GM12878 (cell line): ENCODE measurements at regions not wholly inside any gene's neighbourhood (a gene's known extent, or its start where the extent isn't known, plus 50 kb on each side); places are given as distances from the start of the nearest gene placed in this dataset.

ENCODE experiments used
- ATAC-seq: fragments of 200-7000 bp; cut with Tn5 transposase; 3 replicates; pipeline ENCODE4 v1.9.1; 2020; ENCODE audit warnings: mild to moderate bottlenecking, moderate library complexity
- BruUV-seq: library from RNA; stranded (reverse); fragments of 400-500 nt; replicated peaks from 2 replicates; lab custom pipeline; 2021; lab: Mats Ljungman, UMichigan
- CTCF ChIA-PET: fragments of 300-600 bp; sonication (Branson Sonifier 250); formaldehyde crosslinking; extraction: SDS; loops from one replicate; lab custom pipeline; 2021; ENCODE audit warnings: inconsistent platforms; lab: Yijun Ruan, JAX
- POLR2A ChIA-PET: fragments of 350-600 bp; formaldehyde crosslinking; extraction: SDS; loops from one replicate; lab custom pipeline; 2021; ENCODE audit warnings: inconsistent platforms; lab: Charles Lee
- RAD21 ChIA-PET: fragments of 300-600 bp; sonication (Branson Sonifier 250); formaldehyde crosslinking; loops from one replicate; lab custom pipeline; 2023; ENCODE audit warnings: antibody characterized with exemption; ENCODE audit not compliant: unreplicated experiment; lab: Charles Lee
- SMC1A ChIA-PET: fragments of 300-600 bp; sonication (Branson Sonifier 250); formaldehyde crosslinking; loops from one replicate; lab custom pipeline; 2023; ENCODE audit not compliant: unreplicated experiment, uncharacterized antibody; lab: Charles Lee
- DNase-seq: peaks from one replicate; pipeline ENCODE4 v3.0.0-alpha.2; 2011; ENCODE audit warnings: low read depth, low spot score
- FAIRE-seq: peaks from 3 replicates; lab custom pipeline; 2011; peaks lifted over from hg19 to GRCh38; lab: Jason Lieb, UNC
- H2AFZ ChIP-seq: 2 replicates; pipeline ENCODE4 v1.6.0; 2011; ENCODE audit warnings: low read depth, low read length, control low read depth; ENCODE audit not compliant: control insufficient read depth
- H3K27ac ChIP-seq: 2 replicates; pipeline ENCODE4 v1.5.1; 2011; ENCODE audit warnings: control low read depth; ENCODE audit not compliant: control insufficient read depth, insufficient read depth
- H3K27me3 ChIP-seq, 2 experiments: replicated peaks in 1 of 2; 2 replicates each; pipeline versions ENCODE4 v1.6.0 to v1.6.1; 2011; ENCODE audit warnings: low read length in 1 of 2; ENCODE audit not compliant: control insufficient read depth in 2 of 2, insufficient read depth in 2 of 2
- H3K36me3 ChIP-seq, 2 experiments: 2 replicates each; pipeline ENCODE4 v1.5.1; 2011; ENCODE audit warnings: low read length in 1 of 2; ENCODE audit not compliant: control insufficient read depth in 2 of 2, insufficient read depth in 2 of 2
- H3K4me1 ChIP-seq: 2 replicates; pipeline ENCODE4 v1.6.1; 2011; ENCODE audit warnings: mild to moderate bottlenecking, low read length, moderate library complexity, mixed read lengths; ENCODE audit not compliant: control insufficient read depth, insufficient read depth
- H3K4me2 ChIP-seq: 2 replicates; pipeline ENCODE4 v1.6.0; 2011; ENCODE audit warnings: control low read depth; ENCODE audit not compliant: control insufficient read depth, insufficient read depth
- H3K4me3 ChIP-seq: fragments of 200-600 bp; sonication (generic); 2 replicates; pipeline ENCODE4 v1.5.1; 2016
- H3K79me2 ChIP-seq: 2 replicates; pipeline ENCODE4 v1.6.0; 2011; ENCODE audit warnings: low read length; ENCODE audit not compliant: control insufficient read depth, insufficient read depth
- H3K9ac ChIP-seq: 2 replicates; pipeline ENCODE4 v1.8.0; 2011; ENCODE audit warnings: low read length, control low read depth, mixed read lengths; ENCODE audit not compliant: control insufficient read depth, insufficient read depth
- H3K9me3 ChIP-seq: replicated peaks from 3 replicates; pipeline ENCODE4 v1.5.1; 2011; ENCODE audit warnings: mild to moderate bottlenecking, low read length; ENCODE audit not compliant: control insufficient read depth, insufficient read depth
- H4K20me1 ChIP-seq: 2 replicates; pipeline ENCODE4 v1.6.0; 2011; ENCODE audit not compliant: control insufficient read depth, insufficient read depth
- BACH1 ChIP-seq: fragments of 450-650 bp; IDR thresholded peaks from 2 replicates; pipeline ENCODE4 v1.6.1; 2017; ENCODE audit warnings: mild to moderate bottlenecking, borderline replicate concordance
- BCL3 ChIP-seq: IDR thresholded peaks from 2 replicates; pipeline ENCODE4 v1.6.1; 2011; ENCODE audit warnings: borderline replicate concordance, low read depth, mild to moderate bottlenecking, moderate library complexity, low read length; ENCODE audit not compliant: insufficient read depth, poor library complexity, severe bottlenecking
- BCLAF1 ChIP-seq: fragments of 450-650 bp; IDR thresholded peaks from 2 replicates; pipeline ENCODE4 v1.6.1; 2017; ENCODE audit warnings: antibody characterized with exemption, mild to moderate bottlenecking, moderate library complexity
- BHLHE40 ChIP-seq, 2 experiments: fragments of 450-650 bp in 1 of 2; IDR thresholded peaks; 2 replicates each; pipeline ENCODE4 v1.6.1; 2011 to 2017; ENCODE audit warnings: low read depth in 2 of 2, borderline replicate concordance in 1 of 2, improper control_type of control experiment in 1 of 2, low read length in 1 of 2, mild to moderate bottlenecking in 1 of 2
- CEBPZ ChIP-seq: fragments of 150-350 bp; IDR thresholded peaks from 2 replicates; pipeline ENCODE4 v1.6.1; 2016; ENCODE audit warnings: low read depth, low read length
- CHD2 ChIP-seq: IDR thresholded peaks from 2 replicates; pipeline ENCODE4 v1.6.1; 2011; ENCODE audit warnings: low read depth, low read length, improper control_type of control experiment, borderline replicate concordance
- FOS ChIP-seq: IDR thresholded peaks from 3 replicates; pipeline ENCODE4 v1.6.1; 2011; ENCODE audit warnings: borderline replicate concordance; ENCODE audit not compliant: insufficient read length; ENCODE audit errors: extremely low read depth
- FOXK2 ChIP-seq: fragments of 450-650 bp; IDR thresholded peaks from 2 replicates; pipeline ENCODE4 v1.6.1; 2017; ENCODE audit warnings: mild to moderate bottlenecking, moderate library complexity
- HDAC2 ChIP-seq: fragments of 200-600 bp; sonication (generic); IDR thresholded peaks from 2 replicates; pipeline ENCODE4 v1.6.1; 2017
- HDAC6 ChIP-seq: fragments of 200-600 bp; sonication (generic); IDR thresholded peaks from one replicate; pipeline ENCODE4 v1.8.0; 2017; ENCODE audit warnings: antibody characterized with exemption; ENCODE audit not compliant: unreplicated experiment
- PBX3 ChIP-seq: IDR thresholded peaks from 2 replicates; pipeline ENCODE4 v1.6.1; 2011; ENCODE audit warnings: mild to moderate bottlenecking, low read depth, low read length, moderate library complexity; ENCODE audit not compliant: insufficient replicate concordance
- PKNOX1 ChIP-seq: fragments of 450-650 bp; IDR thresholded peaks from 2 replicates; pipeline ENCODE4 v1.6.1; 2016; ENCODE audit warnings: mild to moderate bottlenecking
- TARDBP ChIP-seq: IDR thresholded peaks from 2 replicates; pipeline ENCODE4 v1.6.1; 2016; ENCODE audit warnings: borderline replicate concordance
- TBL1XR1 ChIP-seq: IDR thresholded peaks from 2 replicates; pipeline ENCODE4 v1.6.1; 2012; ENCODE audit warnings: low read depth, low read length, improper control_type of control experiment
- WGBS: methylation state at CpG from one replicate; pipeline ENCODE4 v1.1.6; 2016; ENCODE audit warnings: low lambda C conversion rate; ENCODE audit not compliant: insufficient replicate concordance, insufficient coverage; ENCODE audit errors: missing lambda C conversion rate; 5-methylcytosine and 5-hydroxymethylcytosine counted together
- in situ Hi-C: fragments of 300-500 bp; cut with MboI; formaldehyde crosslinking; loops from 9 replicates; pipeline ENCODE4 v1.14.3; 2018; ENCODE audit warnings: mixed read lengths
- intact Hi-C: fragments of 100-400 bp; cut with micrococcal nuclease; formaldehyde crosslinking; loops from one replicate; pipeline ENCODE4 v1.14.2; 2022; ENCODE audit not compliant: unreplicated experiment

- H3K79me2 ChIP-seq, result peaks cover 7% of the 10 kb centered on the region
- no peaks in the 10 kb centered on the region for H4K20me1 ChIP-seq
- no peak overlapping the region for H3K9ac ChIP-seq
- WGBS, result 98% methylated on average over 2 of the region's 2 CpGs
- ATAC-seq (no peak), DNase-seq (no peak), FAIRE-seq (no peak)
- H3K4me2 ChIP-seq, result no peak overlapping the region
- H3K36me3 ChIP-seq, result no peaks in the 10 kb centered on the region; a peak in 1 of 4 replicates
- H3K27ac ChIP-seq, result no peak overlapping the region
- no TSS peak for BruUV-seq
- SMC1A ChIA-PET, result interaction anchor here (1.0 to 3.5 kb wide), 9 partner anchors 9 to 117 kb away, joined by 3 to 30 read pairs (median 6); no protein-coding TSS in a partner anchor
- CTCF ChIA-PET, result interaction anchor here (1.0 to 3.7 kb wide), 7 partner anchors 9 to 67 kb away, joined by 3 to 30 read pairs (median 4); no protein-coding TSS in a partner anchor
- no peaks in the 10 kb centered on the region; the same call in 2 of the 3 replicates for H3K9me3 ChIP-seq
- peaks cover 5% of the 10 kb centered on the region for H3K4me1 ChIP-seq
- no peak overlapping the region for H3K4me3 ChIP-seq
- H2AFZ ChIP-seq, result no peak overlapping the region
- RAD21 ChIA-PET, result interaction anchor here (0.7 to 2.4 kb wide), 4 partner anchors 9 to 15 kb away, joined by 3 to 12 read pairs (median 7); no protein-coding TSS in a partner anchor
- H3K27me3 ChIP-seq, result no peaks in the 10 kb centered on the region
- in situ Hi-C loops (no loop called here), intact Hi-C loops (no loop called here)
- POLR2A ChIA-PET, result interaction anchor here (1.0 to 2.4 kb wide), 6 partner anchors 8 to 64 kb away, joined by 3 to 17 read pairs (median 4); no protein-coding TSS in a partner anchor
- no peak for TF ChIP-seq FOXK2
- no peak for TF ChIP-seq CHD2
- TF ChIP-seq CEBPZ, result no peak
- no peak for TF ChIP-seq PKNOX1
- TF ChIP-seq TBL1XR1, result no peak
- TF ChIP-seq PBX3, result no peak
- no peak for TF ChIP-seq FOS
- TF ChIP-seq HDAC2, result no peak
- no peak for TF ChIP-seq BCLAF1
- no peak for TF ChIP-seq TARDBP
- TF ChIP-seq BHLHE40 (IDR thresholded peaks at IDR 0.05; ENCODE audit: borderline replicate concordance in 1 of 2, low read depth in 2 of 2, low read length in 1 of 2), result no peak
- TF ChIP-seq BCL3, result no peak
- no peak for TF ChIP-seq BACH1
- no peak for TF ChIP-seq HDAC6
Measured at GRCh38 chr2:64713686-64714085, 60.0 kb upstream of the SERTAD2 start.
